GM12878 (cell line): ENCODE measurements at regions not wholly inside any gene's neighbourhood (a gene's known extent, or its start where the extent isn't known, plus 50 kb on each side); places are given as distances from the start of the nearest gene placed in this dataset.

Experiments used
- ATAC-seq: fragments of 200-7000 bp; cut with Tn5 transposase; 3 replicates; pipeline ENCODE4 v1.9.1; 2020; ENCODE audit warnings: mild to moderate bottlenecking, moderate library complexity
- BruUV-seq: library from RNA; stranded (reverse); fragments of 400-500 nt; replicated peaks from 2 replicates; lab custom pipeline; 2021; lab: Mats Ljungman, UMichigan
- CTCF ChIA-PET: fragments of 300-600 bp; sonication (Branson Sonifier 250); formaldehyde crosslinking; extraction: SDS; loops from one replicate; lab custom pipeline; 2021; ENCODE audit warnings: inconsistent platforms; lab: Yijun Ruan, JAX
- POLR2A ChIA-PET: fragments of 350-600 bp; formaldehyde crosslinking; extraction: SDS; loops from one replicate; lab custom pipeline; 2021; ENCODE audit warnings: inconsistent platforms; lab: Charles Lee
- RAD21 ChIA-PET: fragments of 300-600 bp; sonication (Branson Sonifier 250); formaldehyde crosslinking; loops from one replicate; lab custom pipeline; 2023; ENCODE audit warnings: antibody characterized with exemption; ENCODE audit not compliant: unreplicated experiment; lab: Charles Lee
- SMC1A ChIA-PET: fragments of 300-600 bp; sonication (Branson Sonifier 250); formaldehyde crosslinking; loops from one replicate; lab custom pipeline; 2023; ENCODE audit not compliant: unreplicated experiment, uncharacterized antibody; lab: Charles Lee
- DNase-seq: peaks from one replicate; pipeline ENCODE4 v3.0.0-alpha.2; 2011; ENCODE audit warnings: low read depth, low spot score
- FAIRE-seq: peaks from 3 replicates; lab custom pipeline; 2011; peaks lifted over from hg19 to GRCh38; lab: Jason Lieb, UNC
- H2AFZ ChIP-seq: 2 replicates; pipeline ENCODE4 v1.6.0; 2011; ENCODE audit warnings: low read depth, low read length, control low read depth; ENCODE audit not compliant: control insufficient read depth
- H3K27ac ChIP-seq: 2 replicates; pipeline ENCODE4 v1.5.1; 2011; ENCODE audit warnings: control low read depth; ENCODE audit not compliant: control insufficient read depth, insufficient read depth
- H3K27me3 ChIP-seq, 2 experiments: replicated peaks in 1 of 2; 2 replicates each; pipeline versions ENCODE4 v1.6.0 to v1.6.1; 2011; ENCODE audit warnings: low read length in 1 of 2; ENCODE audit not compliant: control insufficient read depth in 2 of 2, insufficient read depth in 2 of 2
- H3K36me3 ChIP-seq, 2 experiments: 2 replicates each; pipeline ENCODE4 v1.5.1; 2011; ENCODE audit warnings: low read length in 1 of 2; ENCODE audit not compliant: control insufficient read depth in 2 of 2, insufficient read depth in 2 of 2
- H3K4me1 ChIP-seq: 2 replicates; pipeline ENCODE4 v1.6.1; 2011; ENCODE audit warnings: mild to moderate bottlenecking, low read length, moderate library complexity, mixed read lengths; ENCODE audit not compliant: control insufficient read depth, insufficient read depth
- H3K4me2 ChIP-seq: 2 replicates; pipeline ENCODE4 v1.6.0; 2011; ENCODE audit warnings: control low read depth; ENCODE audit not compliant: control insufficient read depth, insufficient read depth
- H3K4me3 ChIP-seq: fragments of 200-600 bp; sonication (generic); 2 replicates; pipeline ENCODE4 v1.5.1; 2016
- H3K79me2 ChIP-seq: 2 replicates; pipeline ENCODE4 v1.6.0; 2011; ENCODE audit warnings: low read length; ENCODE audit not compliant: control insufficient read depth, insufficient read depth
- H3K9ac ChIP-seq: 2 replicates; pipeline ENCODE4 v1.8.0; 2011; ENCODE audit warnings: low read length, control low read depth, mixed read lengths; ENCODE audit not compliant: control insufficient read depth, insufficient read depth
- H3K9me3 ChIP-seq: replicated peaks from 3 replicates; pipeline ENCODE4 v1.5.1; 2011; ENCODE audit warnings: mild to moderate bottlenecking, low read length; ENCODE audit not compliant: control insufficient read depth, insufficient read depth
- H4K20me1 ChIP-seq: 2 replicates; pipeline ENCODE4 v1.6.0; 2011; ENCODE audit not compliant: control insufficient read depth, insufficient read depth
- GATAD2B ChIP-seq: fragments of 450-650 bp; conservative IDR thresholded peaks from 2 replicates; pipeline ENCODE4 v1.6.1; 2017; ENCODE audit warnings: low read depth, mild to moderate bottlenecking, moderate library complexity
- HDAC6 ChIP-seq: fragments of 200-600 bp; sonication (generic); IDR thresholded peaks from one replicate; pipeline ENCODE4 v1.8.0; 2017; ENCODE audit warnings: antibody characterized with exemption; ENCODE audit not compliant: unreplicated experiment
- KAT2A ChIP-seq: conservative IDR thresholded peaks from 2 replicates; pipeline ENCODE4 v1.6.1; 2011; ENCODE audit warnings: low read depth, low read length; ENCODE audit not compliant: control insufficient read depth
- NR2C1 ChIP-seq: fragments of 450-650 bp; IDR thresholded peaks from 2 replicates; pipeline ENCODE4 v1.6.1; 2017; ENCODE audit warnings: antibody characterized with exemption, mild to moderate bottlenecking, moderate library complexity
- PAX5 ChIP-seq: IDR thresholded peaks from 2 replicates; pipeline ENCODE4 v1.6.1; 2011; ENCODE audit warnings: low read depth, low read length, borderline replicate concordance
- POLR2AphosphoS2 ChIP-seq: IDR thresholded peaks from 2 replicates; pipeline ENCODE4 v1.6.1; 2011; ENCODE audit warnings: low read depth, mild to moderate bottlenecking, low read length, improper control_type of control experiment, moderate library complexity
- SMC3 ChIP-seq: IDR thresholded peaks from 2 replicates; pipeline ENCODE4 v1.6.1; 2011; ENCODE audit warnings: low read length, improper control_type of control experiment, borderline replicate concordance
- SREBF1 ChIP-seq: IDR thresholded peaks from 2 replicates; pipeline ENCODE4 v1.6.1; 2012; ENCODE audit warnings: mild to moderate bottlenecking, low read length
- in situ Hi-C: fragments of 300-500 bp; cut with MboI; formaldehyde crosslinking; loops from 9 replicates; pipeline ENCODE4 v1.14.3; 2018; ENCODE audit warnings: mixed read lengths
- intact Hi-C: fragments of 100-400 bp; cut with micrococcal nuclease; formaldehyde crosslinking; loops from one replicate; pipeline ENCODE4 v1.14.2; 2022; ENCODE audit not compliant: unreplicated experiment
- TF ChIP-seq, protein P1 (sequence below): fragments of 150-350 bp; IDR thresholded peaks from 2 replicates; pipeline ENCODE4 v1.6.1; 2016; ENCODE audit warnings: low read depth, low read length

DNA sequence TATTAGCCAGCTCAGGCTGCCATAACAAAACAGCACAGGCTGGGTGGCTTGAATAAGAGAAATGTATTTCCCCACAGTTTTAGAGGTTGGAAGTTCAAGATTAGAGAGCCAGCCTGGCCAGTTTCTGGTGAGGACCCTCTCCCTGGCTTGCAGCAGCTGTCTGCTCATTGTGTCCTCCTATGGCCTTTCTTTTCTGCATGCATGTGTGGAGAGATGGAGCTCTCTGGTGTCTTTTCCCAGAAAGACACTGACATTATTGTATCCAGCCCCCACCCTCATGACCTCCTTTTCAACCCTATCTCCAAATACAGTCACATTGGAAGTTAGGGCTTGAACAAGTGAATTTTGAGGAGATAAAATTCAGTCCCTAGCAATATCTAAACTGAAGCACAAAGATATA lies 263.8 kb upstream of the PABPC4L start:
- FAIRE-seq: no peak
- Histone ChIP-seq H3K4me2 (no peak overlapping the region), H3K4me1 (no peaks in the 10 kb centered on the region), H2AFZ (no peak overlapping the region), H3K4me3 (no peak overlapping the region), H3K27ac (no peak overlapping the region), H3K9me3 (no peaks in the 10 kb centered on the region), H3K36me3 (no peaks in the 10 kb centered on the region), H3K79me2 (no peaks in the 10 kb centered on the region), H3K27me3 (no peaks in the 10 kb centered on the region), H3K9ac (no peak overlapping the region), H4K20me1 (no peaks in the 10 kb centered on the region)
- ChIA-PET CTCF (no interaction called here), SMC1A (interaction anchor here (0.8 to 1.4 kb wide), 3 partner anchors 9 to 1318 kb away, joined by 3 to 6 read pairs (median 3); no protein-coding TSS in a partner anchor), POLR2A (no interaction called here), RAD21 (no interaction called here)
- in situ Hi-C loops (no loop called here), intact Hi-C loops (no loop called here)
- DNase-seq: no peak
- no peak for ATAC-seq
- BruUV-seq: no TSS peak
- TF ChIP-seq KAT2A (no peak), PAX5 (no peak), POLR2AphosphoS2 (no peak), NR2C1 (no peak), SREBF1 (no peak), SMC3 (no peak), HDAC6 (no peak), GATAD2B (no peak)
- TF ChIP-seq, protein P1, sequence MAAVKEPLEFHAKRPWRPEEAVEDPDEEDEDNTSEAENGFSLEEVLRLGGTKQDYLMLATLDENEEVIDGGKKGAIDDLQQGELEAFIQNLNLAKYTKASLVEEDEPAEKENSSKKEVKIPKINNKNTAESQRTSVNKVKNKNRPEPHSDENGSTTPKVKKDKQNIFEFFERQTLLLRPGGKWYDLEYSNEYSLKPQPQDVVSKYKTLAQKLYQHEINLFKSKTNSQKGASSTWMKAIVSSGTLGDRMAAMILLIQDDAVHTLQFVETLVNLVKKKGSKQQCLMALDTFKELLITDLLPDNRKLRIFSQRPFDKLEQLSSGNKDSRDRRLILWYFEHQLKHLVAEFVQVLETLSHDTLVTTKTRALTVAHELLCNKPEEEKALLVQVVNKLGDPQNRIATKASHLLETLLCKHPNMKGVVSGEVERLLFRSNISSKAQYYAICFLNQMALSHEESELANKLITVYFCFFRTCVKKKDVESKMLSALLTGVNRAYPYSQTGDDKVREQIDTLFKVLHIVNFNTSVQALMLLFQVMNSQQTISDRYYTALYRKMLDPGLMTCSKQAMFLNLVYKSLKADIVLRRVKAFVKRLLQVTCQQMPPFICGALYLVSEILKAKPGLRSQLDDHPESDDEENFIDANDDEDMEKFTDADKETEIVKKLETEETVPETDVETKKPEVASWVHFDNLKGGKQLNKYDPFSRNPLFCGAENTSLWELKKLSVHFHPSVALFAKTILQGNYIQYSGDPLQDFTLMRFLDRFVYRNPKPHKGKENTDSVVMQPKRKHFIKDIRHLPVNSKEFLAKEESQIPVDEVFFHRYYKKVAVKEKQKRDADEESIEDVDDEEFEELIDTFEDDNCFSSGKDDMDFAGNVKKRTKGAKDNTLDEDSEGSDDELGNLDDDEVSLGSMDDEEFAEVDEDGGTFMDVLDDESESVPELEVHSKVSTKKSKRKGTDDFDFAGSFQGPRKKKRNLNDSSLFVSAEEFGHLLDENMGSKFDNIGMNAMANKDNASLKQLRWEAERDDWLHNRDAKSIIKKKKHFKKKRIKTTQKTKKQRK: no peak
